Gastrocnemius medialis (tissue), 4 donors: ENCODE measurements at regions not wholly inside any gene's neighbourhood (a gene's known extent, or its start where the extent isn't known, plus 50 kb on each side); places are given as distances from the start of the nearest gene placed in this dataset.

Experiments
- POLR2A ChIP-seq, 2 donors: fragments of 450-650 bp; IDR thresholded peaks; one replicate each; pipeline ENCODE4 v1.6.1; 2017; ENCODE audit warnings: antibody characterized with exemption in 2 of 2, mild to moderate bottlenecking in 2 of 2, moderate library complexity in 2 of 2
- TF ChIP-seq, protein P1 (sequence below), 5 experiments: fragments of 450-650 bp in 3 of 5; fragments of 200-600 bp in 2 of 5; sonication (generic) in 2 of 5; IDR thresholded peaks in 4 of 5; conservative IDR thresholded peaks in 1 of 5; 1 replicate in 4 of 5; 2 replicates in 1 of 5; pipeline ENCODE4 v1.5.1; 2016 to 2019; ENCODE audit warnings: antibody characterized with exemption in 5 of 5, mild to moderate bottlenecking in 3 of 5, moderate library complexity in 3 of 5

DNA sequence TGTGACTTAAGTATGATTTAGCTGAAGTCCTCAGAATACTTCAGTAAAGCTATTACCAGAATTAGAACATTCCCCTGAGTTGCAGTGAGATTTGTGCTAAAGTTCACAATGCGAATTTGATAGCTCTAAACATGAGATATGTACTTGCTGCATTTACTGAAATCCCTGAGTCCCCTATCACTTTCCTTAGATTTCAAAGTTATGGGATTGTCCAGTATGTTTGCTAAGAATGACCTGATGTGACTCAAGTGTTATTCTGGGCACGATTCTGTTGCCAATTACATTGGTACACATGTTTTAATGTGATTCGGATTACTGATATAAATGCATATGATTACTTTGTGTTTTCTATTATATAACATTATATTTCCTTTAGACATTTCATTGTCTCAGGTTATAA, 91.3 kb upstream of the AMOT start:
- TF ChIP-seq, protein P1, sequence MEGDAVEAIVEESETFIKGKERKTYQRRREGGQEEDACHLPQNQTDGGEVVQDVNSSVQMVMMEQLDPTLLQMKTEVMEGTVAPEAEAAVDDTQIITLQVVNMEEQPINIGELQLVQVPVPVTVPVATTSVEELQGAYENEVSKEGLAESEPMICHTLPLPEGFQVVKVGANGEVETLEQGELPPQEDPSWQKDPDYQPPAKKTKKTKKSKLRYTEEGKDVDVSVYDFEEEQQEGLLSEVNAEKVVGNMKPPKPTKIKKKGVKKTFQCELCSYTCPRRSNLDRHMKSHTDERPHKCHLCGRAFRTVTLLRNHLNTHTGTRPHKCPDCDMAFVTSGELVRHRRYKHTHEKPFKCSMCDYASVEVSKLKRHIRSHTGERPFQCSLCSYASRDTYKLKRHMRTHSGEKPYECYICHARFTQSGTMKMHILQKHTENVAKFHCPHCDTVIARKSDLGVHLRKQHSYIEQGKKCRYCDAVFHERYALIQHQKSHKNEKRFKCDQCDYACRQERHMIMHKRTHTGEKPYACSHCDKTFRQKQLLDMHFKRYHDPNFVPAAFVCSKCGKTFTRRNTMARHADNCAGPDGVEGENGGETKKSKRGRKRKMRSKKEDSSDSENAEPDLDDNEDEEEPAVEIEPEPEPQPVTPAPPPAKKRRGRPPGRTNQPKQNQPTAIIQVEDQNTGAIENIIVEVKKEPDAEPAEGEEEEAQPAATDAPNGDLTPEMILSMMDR (IDR thresholded peaks at IDR 0.05 in 4 of 5, conservative IDR thresholded peaks at IDR 0.05 in 1 of 5) = no peak
- TF ChIP-seq POLR2A (IDR thresholded peaks at IDR 0.05) = no peak
